CD4-positive, alpha-beta memory T cell (primary cell): ENCODE measurements at regions not wholly inside any gene's neighbourhood (a gene's known extent, or its start where the extent isn't known, plus 50 kb on each side); places are given as distances from the start of the nearest gene placed in this dataset.

Experiments
- CTCF ChIA-PET: fragments of 350-600 bp; sonication (Branson Sonifier 250); formaldehyde crosslinking; loops from one replicate; lab custom pipeline; 2021; ENCODE audit warnings: inconsistent platforms; ENCODE audit not compliant: partially characterized antibody; lab: Charles Lee
- POLR2A ChIA-PET: fragments of 350-600 bp; sonication (Branson Sonifier 250); formaldehyde crosslinking; loops from one replicate; lab custom pipeline; 2021; ENCODE audit not compliant: partially characterized antibody; lab: Charles Lee
- DNase-seq, 5 donors: peaks; one replicate each; pipeline versions ENCODE4 v3.0.0 to v3.0.0-alpha.2; 2020 to 2022; ENCODE audit warnings: mixed read lengths in 1 of 5
- H3K27ac ChIP-seq: one replicate; pipeline ENCODE4 v1.7.0; 2013; ENCODE audit warnings: low read depth, low read length
- H3K27me3 ChIP-seq: 2 replicates; pipeline ENCODE4 v1.7.0; 2013; ENCODE audit warnings: mild to moderate bottlenecking, low read length, moderate library complexity; ENCODE audit not compliant: insufficient read depth
- H3K36me3 ChIP-seq: 2 replicates; pipeline ENCODE4 v1.7.0; 2013; ENCODE audit warnings: mild to moderate bottlenecking, low read length, moderate library complexity; ENCODE audit not compliant: insufficient read depth
- H3K4me1 ChIP-seq: 2 replicates; pipeline ENCODE4 v1.7.0; 2013; ENCODE audit warnings: mild to moderate bottlenecking, low read length, moderate library complexity; ENCODE audit not compliant: insufficient read depth
- H3K4me3 ChIP-seq, 2 donors: one replicate each; pipeline ENCODE4 v1.7.0; 2013; ENCODE audit warnings: low read length in 2 of 2, mild to moderate bottlenecking in 1 of 2
- H3K9me3 ChIP-seq, 2 donors: one replicate each; pipeline ENCODE4 v1.7.0; 2013; ENCODE audit warnings: low read length in 2 of 2, control low read depth in 1 of 2; ENCODE audit not compliant: control insufficient read depth in 1 of 2
- H3K27ac Mint-ChIP-seq, 7 donors: one replicate each; pipeline ENCODE4 v1.8.0; 2020 to 2021; ENCODE audit warnings: mixed read lengths in 7 of 7, mild to moderate bottlenecking in 6 of 7, inconsistent platforms in 3 of 7, moderate library complexity in 3 of 7
- H3K27me3 Mint-ChIP-seq, 2 donors: one replicate each; pipeline ENCODE4 v1.8.0; 2020 to 2021; ENCODE audit warnings: mixed read lengths in 2 of 2
- H3K36me3 Mint-ChIP-seq, 2 donors: one replicate each; pipeline ENCODE4 v1.8.0; 2020 to 2021; ENCODE audit warnings: mixed read lengths in 2 of 2, inconsistent platforms in 1 of 2, mild to moderate bottlenecking in 1 of 2
- H3K4me1 Mint-ChIP-seq, 4 donors: one replicate each; pipeline ENCODE4 v1.8.0; 2020 to 2021; ENCODE audit warnings: mixed read lengths in 4 of 4, mild to moderate bottlenecking in 1 of 4
- H3K4me3 Mint-ChIP-seq, 8 donors: one replicate each; pipeline ENCODE4 v1.8.0; 2020 to 2021; ENCODE audit warnings: mixed read lengths in 8 of 8, mild to moderate bottlenecking in 7 of 8, moderate library complexity in 6 of 8, inconsistent platforms in 3 of 8
- H3K9me3 Mint-ChIP-seq, 8 donors: one replicate each; pipeline ENCODE4 v1.8.0; 2020 to 2021; ENCODE audit warnings: mixed read lengths in 8 of 8, mild to moderate bottlenecking in 5 of 8, inconsistent platforms in 3 of 8, moderate library complexity in 1 of 8
- intact Hi-C: fragments of 100-400 bp; cut with micrococcal nuclease; formaldehyde crosslinking; loops from one replicate; pipeline ENCODE4 v1.15.1; 2023

GRCh38 chr2:7667260-7667757 is 750.1 kb downstream of the RNF144A start:
- no peaks in the 10 kb centered on the region for H3K9me3 Mint-ChIP-seq
- Histone ChIP-seq H3K9me3 (no peaks in the 10 kb centered on the region), H3K4me1 (peaks cover 7% of the 10 kb centered on the region), H3K36me3 (no peaks in the 10 kb centered on the region), H3K27ac (no peak overlapping the region), H3K4me3 (no peak overlapping the region), H3K27me3 (no peaks in the 10 kb centered on the region)
- no peak for DNase-seq
- intact Hi-C loops, result no loop called here
- POLR2A ChIA-PET, result interaction anchor here (1.2 kb wide), 1 partner anchor 9 kb away, joined by 3 read pairs; no protein-coding TSS in a partner anchor
- peaks cover 9 to 28% (median 19%) of the 10 kb centered on the region in 4 donors for H3K4me1 Mint-ChIP-seq
- no peaks in the 10 kb centered on the region for H3K27me3 Mint-ChIP-seq
- H3K36me3 Mint-ChIP-seq, result no peaks in the 10 kb centered on the region
- no peak overlapping the region for H3K4me3 Mint-ChIP-seq
- CTCF ChIA-PET, result interaction anchor here (1.2 to 2.1 kb wide), 3 partner anchors 8 to 240 kb away, joined by 3 to 8 read pairs (median 4); no protein-coding TSS in a partner anchor
- peak overlapping the region in 2 of 7 donors; percentile 7 to 21 for H3K27ac Mint-ChIP-seq

- H3K27ac Mint-ChIP-seq, result peak overlapping the region; percentile 25 to 85 (median 76)
These were observed 753.9 kb downstream of the RNF144A start for GRCh38 chr2:7670905-7671641.

DNA sequence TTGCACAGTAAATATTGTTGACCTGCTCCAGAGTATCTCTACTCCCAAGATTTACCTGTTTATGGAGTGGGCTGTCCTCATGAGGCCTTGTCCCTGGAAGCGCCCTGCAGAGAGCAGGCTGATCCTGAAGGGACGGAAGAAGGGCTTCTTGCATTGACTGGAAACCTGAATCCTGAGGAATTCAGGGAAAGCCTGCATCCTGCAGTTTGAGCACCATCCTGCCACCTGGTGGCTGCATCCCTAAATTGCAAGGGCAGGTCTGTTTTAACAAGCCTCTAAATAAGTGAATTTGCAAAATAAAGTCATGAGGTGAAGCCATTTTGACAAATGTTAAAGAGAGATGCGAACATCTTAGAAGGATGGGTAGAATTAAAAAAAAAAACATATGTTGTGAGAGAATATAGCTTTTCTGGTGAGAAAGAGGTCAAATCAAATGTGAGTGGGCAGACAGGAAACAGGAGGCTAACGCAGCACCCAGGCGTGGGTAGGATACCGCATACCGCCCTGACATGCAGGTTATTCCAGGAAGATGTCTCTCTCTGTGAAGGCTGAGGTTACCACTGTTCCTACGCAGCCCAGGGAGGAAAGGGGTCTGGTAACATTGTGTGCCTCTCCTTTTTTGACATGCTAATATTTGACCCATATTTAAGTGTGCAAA is 754.9 kb downstream of the RNF144A start:
- H3K9me3 ChIP-seq, result no peaks in the 10 kb centered on the region
- peaks cover 19 to 36% (median 25%) of the 10 kb centered on the region in 4 donors for H3K4me1 Mint-ChIP-seq
- peaks cover 19% of the 10 kb centered on the region for H3K4me1 ChIP-seq
- no peak overlapping the region for H3K27ac ChIP-seq
- intact Hi-C loops, result loop anchor here (1.0 to 5.0 kb wide), 4 partner anchors 105 to 1011 kb away; partner anchors contain the start of gene ID2
- CTCF ChIA-PET, result interaction anchor here (0.8 to 3.3 kb wide), 26 partner anchors 8 to 1016 kb away, joined by 3 to 34 read pairs (median 4); partner anchors contain the start of gene ID2
- POLR2A ChIA-PET, result interaction anchor here (0.6 to 1.3 kb wide), 5 partner anchors 11 to 1020 kb away, joined by 3 to 4 read pairs (median 3); no protein-coding TSS in a partner anchor
- H3K36me3 Mint-ChIP-seq, result no peaks in the 10 kb centered on the region
- H3K4me3 ChIP-seq, result no peak overlapping the region
- peaks cover 0 to 1% (median 0%) of the 10 kb centered on the region in 8 donors for H3K9me3 Mint-ChIP-seq
- H3K4me3 Mint-ChIP-seq, result peak overlapping the region; percentile 3 to 82 (median 68)
- no peaks in the 10 kb centered on the region for H3K27me3 Mint-ChIP-seq
- peak overlapping the region; percentile 75 to 93 (median 89) for H3K27ac Mint-ChIP-seq
- DNase-seq, result peak in 4 of 5 donors; percentile 37 to 43 (median 43)
- no peaks in the 10 kb centered on the region for H3K27me3 ChIP-seq
- no peaks in the 10 kb centered on the region for H3K36me3 ChIP-seq

More at GRCh38 chr2:7670905-7671641, 753.9 kb downstream of the RNF144A start:
- Mint-ChIP-seq H3K27me3 (no peaks in the 10 kb centered on the region), H3K9me3 (peaks cover 0 to 1% (median 0%) of the 10 kb centered on the region in 8 donors), H3K4me1 (peaks cover 19 to 38% (median 27%) of the 10 kb centered on the region in 4 donors), H3K4me3 (peak overlapping the region in 1 of 8 donors; percentile 41), H3K36me3 (no peaks in the 10 kb centered on the region)
- no peak for DNase-seq
- H3K9me3 ChIP-seq, result no peaks in the 10 kb centered on the region
- POLR2A ChIA-PET, result interaction anchor here (0.7 to 1.3 kb wide), 5 partner anchors 10 to 218 kb away, joined by 3 to 4 read pairs (median 3); no protein-coding TSS in a partner anchor
- CTCF ChIA-PET, result interaction anchor here (0.8 to 3.3 kb wide), 24 partner anchors 7 to 1016 kb away, joined by 3 to 34 read pairs (median 5); partner anchors contain the start of gene ID2
- H3K4me1 ChIP-seq, result peaks cover 19% of the 10 kb centered on the region
- intact Hi-C loops, result loop anchor here (5.0 kb wide), 1 partner anchor 574 kb away; no protein-coding TSS in a partner anchor
- no peak overlapping the region for H3K27ac ChIP-seq
- H3K27me3 ChIP-seq, result no peaks in the 10 kb centered on the region
- no peak overlapping the region for H3K4me3 ChIP-seq
- H3K36me3 ChIP-seq, result no peaks in the 10 kb centered on the region

DNA sequence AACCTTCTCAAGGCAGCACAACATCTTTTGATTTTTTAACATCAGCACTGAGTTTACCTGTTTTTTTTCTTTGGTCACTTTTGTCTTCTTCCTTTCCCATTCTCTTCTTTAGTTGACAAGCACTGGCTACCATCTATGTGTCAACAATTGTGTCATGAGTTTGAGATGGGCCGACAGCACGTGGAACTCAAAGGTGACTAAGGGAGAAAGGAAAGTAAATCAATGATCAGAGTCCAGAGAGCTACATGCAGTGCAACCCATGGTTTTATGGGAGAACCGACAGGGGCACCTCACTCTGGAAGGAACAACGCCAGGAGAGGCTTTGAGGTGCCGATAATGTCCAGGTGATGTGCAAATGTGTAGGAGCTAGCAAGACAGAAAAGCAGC is 755.5 kb downstream of the RNF144A start:
- Mint-ChIP-seq H3K27ac (peak overlapping the region; percentile 75 to 93 (median 89)), H3K36me3 (no peaks in the 10 kb centered on the region), H3K27me3 (no peaks in the 10 kb centered on the region), H3K4me1 (peaks cover 19 to 36% (median 25%) of the 10 kb centered on the region in 4 donors), H3K4me3 (peak overlapping the region in 7 of 8 donors; percentile 55 to 82 (median 76)), H3K9me3 (peaks cover 0 to 1% (median 0%) of the 10 kb centered on the region in 8 donors)
- H3K27me3 ChIP-seq, result no peaks in the 10 kb centered on the region
- no peaks in the 10 kb centered on the region for H3K36me3 ChIP-seq
- no peak overlapping the region for H3K27ac ChIP-seq
- no peaks in the 10 kb centered on the region for H3K9me3 ChIP-seq
- intact Hi-C loops, result loop anchor here (1.0 to 5.0 kb wide), 4 partner anchors 105 to 1010 kb away; partner anchors contain the start of gene ID2
- ChIA-PET CTCF (interaction anchor here (1.1 to 3.3 kb wide), 15 partner anchors 17 to 1016 kb away, joined by 3 to 34 read pairs (median 6); partner anchors contain the start of gene ID2), POLR2A (interaction anchor here (0.6 to 1.2 kb wide), 2 partner anchors 105 to 1020 kb away, joined by 4 read pairs; no protein-coding TSS in a partner anchor)
- H3K4me1 ChIP-seq, result peaks cover 19% of the 10 kb centered on the region
- DNase-seq, result no peak
- no peak overlapping the region for H3K4me3 ChIP-seq

- Histone ChIP-seq H3K9me3 (no peaks in the 10 kb centered on the region), H3K27me3 (no peaks in the 10 kb centered on the region), H3K4me1 (peaks cover 19% of the 10 kb centered on the region), H3K27ac (no peak overlapping the region), H3K4me3 (no peak overlapping the region), H3K36me3 (no peaks in the 10 kb centered on the region)
- Mint-ChIP-seq H3K27me3 (no peaks in the 10 kb centered on the region), H3K4me1 (peaks cover 19 to 36% (median 25%) of the 10 kb centered on the region in 4 donors), H3K36me3 (no peaks in the 10 kb centered on the region), H3K27ac (peak overlapping the region in 6 of 7 donors; percentile 76 to 93 (median 89)), H3K4me3 (peak overlapping the region in 3 of 8 donors; percentile 57 to 80 (median 76)), H3K9me3 (peaks cover 0 to 1% (median 0%) of the 10 kb centered on the region in 8 donors)
- DNase-seq, result no peak
- ChIA-PET POLR2A (interaction anchor here (1.0 to 1.2 kb wide), 2 partner anchors 106 to 1007 kb away, joined by 3 to 4 read pairs; no protein-coding TSS in a partner anchor), CTCF (interaction anchor here (1.1 to 3.3 kb wide), 7 partner anchors 17 to 1015 kb away, joined by 3 to 34 read pairs (median 10); no protein-coding TSS in a partner anchor)
- intact Hi-C loops, result loop anchor here (2.0 to 5.0 kb wide), 2 partner anchors 576 to 1010 kb away; partner anchors contain the start of gene ID2
These were observed 755.9 kb downstream of the RNF144A start for GRCh38 chr2:7673101-7673500.

DNA sequence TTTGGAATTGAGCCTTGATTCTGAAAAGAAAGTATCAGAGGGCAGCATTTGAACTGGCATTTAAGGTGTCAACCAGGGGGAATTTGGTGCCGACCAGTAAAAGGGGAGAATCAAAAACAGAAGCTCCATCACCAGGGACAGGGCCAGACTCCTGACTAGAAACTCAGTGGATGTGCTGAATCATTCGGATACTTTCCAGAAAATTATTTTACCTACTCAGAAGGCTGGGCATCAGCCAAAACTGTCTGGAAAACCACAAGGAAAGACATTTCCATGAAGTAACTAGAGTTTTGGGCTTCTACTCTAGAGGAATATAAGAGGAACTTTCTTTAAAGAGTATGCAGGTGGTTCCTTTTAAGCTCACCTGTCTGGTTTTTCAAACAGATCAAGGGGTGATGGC is 756.6 kb downstream of the RNF144A start:
- Histone ChIP-seq H3K36me3 (no peaks in the 10 kb centered on the region), H3K4me3 (no peak overlapping the region), H3K27me3 (no peaks in the 10 kb centered on the region), H3K4me1 (peaks cover 19% of the 10 kb centered on the region), H3K9me3 (no peaks in the 10 kb centered on the region), H3K27ac (no peak overlapping the region)
- DNase-seq, result no peak
- intact Hi-C loops, result loop anchor here (2.0 to 5.0 kb wide), 2 partner anchors 577 to 1009 kb away; partner anchors contain the start of gene ID2
- H3K9me3 Mint-ChIP-seq, result peaks cover 0 to 1% (median 0%) of the 10 kb centered on the region in 8 donors
- no peak overlapping the region for H3K4me3 Mint-ChIP-seq
- H3K4me1 Mint-ChIP-seq, result peaks cover 19 to 36% (median 25%) of the 10 kb centered on the region in 4 donors
- ChIA-PET CTCF (no interaction called here), POLR2A (interaction anchor here (1.0 to 1.2 kb wide), 3 partner anchors 106 to 1007 kb away, joined by 3 to 4 read pairs (median 3); no protein-coding TSS in a partner anchor)
- H3K27ac Mint-ChIP-seq, result peak overlapping the region in 1 of 7 donors; percentile 43
- no peaks in the 10 kb centered on the region for H3K27me3 Mint-ChIP-seq
- H3K36me3 Mint-ChIP-seq, result no peaks in the 10 kb centered on the region
